A549 (cell line): ENCODE measurements at regions not wholly inside any gene's neighbourhood (a gene's known extent, or its start where the extent isn't known, plus 50 kb on each side); places are given as distances from the start of the nearest gene placed in this dataset.

Source experiments
- CBX2 ChIP-seq: fragments of 200-600 bp; sonication (generic); IDR thresholded peaks from 2 replicates; pipeline ENCODE4 v1.6.1; 2016; ENCODE audit warnings: low read depth, mild to moderate bottlenecking, borderline replicate concordance
- CEBPB ChIP-seq, 2 experiments: fragments of >200 bp in 1 of 2; sonication (Bioruptor Twin) in 1 of 2; formaldehyde crosslinking in 1 of 2; IDR thresholded peaks; 2 replicates each; pipeline ENCODE4 v1.6.1; 2012 to 2016
- CHD2 ChIP-seq: fragments of 150-350 bp; IDR thresholded peaks from 2 replicates; pipeline ENCODE4 v1.6.1; 2014; ENCODE audit warnings: low read length; ENCODE audit not compliant: partially characterized antibody
- KDM1A ChIP-seq: fragments of 200-600 bp; sonication (generic); IDR thresholded peaks from 2 replicates; pipeline ENCODE4 v1.6.1; 2016; ENCODE audit warnings: low read depth, mild to moderate bottlenecking
- MYC ChIP-seq: IDR thresholded peaks from 2 replicates; pipeline ENCODE4 v1.6.1; 2012; ENCODE audit warnings: mild to moderate bottlenecking, inconsistent platforms, low read length, improper control_type of control experiment, borderline replicate concordance
- NFE2L2 ChIP-seq: fragments of 150-350 bp; conservative IDR thresholded peaks from 2 replicates; pipeline ENCODE4 v1.6.1; 2014; ENCODE audit warnings: low read length
- PHF8 ChIP-seq: fragments of 200-600 bp; sonication (generic); IDR thresholded peaks from 2 replicates; pipeline ENCODE4 v1.6.1; 2016; ENCODE audit warnings: low read depth, mild to moderate bottlenecking, antibody characterized with exemption, moderate library complexity, borderline replicate concordance
- POLR2A ChIP-seq: IDR thresholded peaks from 2 replicates; pipeline ENCODE4 v1.6.1; 2012; ENCODE audit warnings: mild to moderate bottlenecking, low read length
- RAD21 ChIP-seq, 2 experiments: fragments of >200 bp in 1 of 2; sonication (Bioruptor Twin) in 1 of 2; formaldehyde crosslinking in 1 of 2; IDR thresholded peaks in 1 of 2; conservative IDR thresholded peaks in 1 of 2; 2 replicates in 1 of 2; 3 replicates in 1 of 2; pipeline ENCODE4 v1.6.1; 2012 to 2018; ENCODE audit warnings: inconsistent platforms in 1 of 2
- REST ChIP-seq: fragments of 200-600 bp; sonication (generic); IDR thresholded peaks from 2 replicates; pipeline ENCODE4 v1.6.1; 2016; ENCODE audit warnings: antibody characterized with exemption, mild to moderate bottlenecking, moderate library complexity
- SMC3 ChIP-seq: fragments of >200 bp; sonication (Bioruptor Twin); formaldehyde crosslinking; IDR thresholded peaks from 3 replicates; pipeline ENCODE4 v1.6.1; 2018; ENCODE audit warnings: inconsistent platforms
- TF ChIP-seq, protein P1 (sequence below): fragments of >200 bp; sonication (Bioruptor Twin); formaldehyde crosslinking; IDR thresholded peaks from 3 replicates; pipeline ENCODE4 v1.5.1; 2016
- TF ChIP-seq, protein P2 (sequence below): IDR thresholded peaks from 2 replicates; pipeline ENCODE4 v1.6.1; 2012

DNA sequence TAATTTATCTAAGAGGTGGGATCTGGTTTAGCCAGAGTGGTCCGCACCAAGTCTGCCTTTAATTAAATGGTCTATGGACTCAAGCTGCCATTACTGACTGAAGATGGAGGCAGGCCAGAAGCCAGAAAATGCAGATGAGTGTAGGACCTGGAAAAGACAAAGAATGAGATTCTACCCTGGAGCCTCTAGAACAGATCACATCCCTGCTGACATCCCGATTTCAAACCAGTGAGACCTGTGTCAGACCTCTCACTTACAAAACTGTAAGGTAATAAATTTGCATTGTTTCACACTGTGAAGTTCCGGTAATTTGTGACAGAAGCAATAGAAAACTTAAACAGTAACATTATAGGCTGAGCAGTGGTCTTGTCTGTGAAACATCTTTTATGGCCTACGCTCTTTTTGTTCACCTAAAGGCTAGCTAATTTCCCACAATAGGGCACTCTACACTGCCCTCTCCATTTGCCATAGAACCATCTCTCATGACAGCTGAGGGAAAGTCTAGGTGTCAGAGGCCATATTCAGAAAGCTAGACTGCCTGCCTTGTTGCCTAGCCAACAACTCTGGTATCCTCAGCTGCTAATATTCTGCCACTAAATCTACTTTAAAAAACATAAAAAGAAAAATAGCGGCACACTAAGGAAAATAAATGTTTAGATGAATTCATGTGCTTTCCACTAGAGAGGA lies 1396.2 kb upstream of the PIK3C3 start:
- TF ChIP-seq, protein P1, sequence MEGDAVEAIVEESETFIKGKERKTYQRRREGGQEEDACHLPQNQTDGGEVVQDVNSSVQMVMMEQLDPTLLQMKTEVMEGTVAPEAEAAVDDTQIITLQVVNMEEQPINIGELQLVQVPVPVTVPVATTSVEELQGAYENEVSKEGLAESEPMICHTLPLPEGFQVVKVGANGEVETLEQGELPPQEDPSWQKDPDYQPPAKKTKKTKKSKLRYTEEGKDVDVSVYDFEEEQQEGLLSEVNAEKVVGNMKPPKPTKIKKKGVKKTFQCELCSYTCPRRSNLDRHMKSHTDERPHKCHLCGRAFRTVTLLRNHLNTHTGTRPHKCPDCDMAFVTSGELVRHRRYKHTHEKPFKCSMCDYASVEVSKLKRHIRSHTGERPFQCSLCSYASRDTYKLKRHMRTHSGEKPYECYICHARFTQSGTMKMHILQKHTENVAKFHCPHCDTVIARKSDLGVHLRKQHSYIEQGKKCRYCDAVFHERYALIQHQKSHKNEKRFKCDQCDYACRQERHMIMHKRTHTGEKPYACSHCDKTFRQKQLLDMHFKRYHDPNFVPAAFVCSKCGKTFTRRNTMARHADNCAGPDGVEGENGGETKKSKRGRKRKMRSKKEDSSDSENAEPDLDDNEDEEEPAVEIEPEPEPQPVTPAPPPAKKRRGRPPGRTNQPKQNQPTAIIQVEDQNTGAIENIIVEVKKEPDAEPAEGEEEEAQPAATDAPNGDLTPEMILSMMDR: no peak
- TF ChIP-seq SMC3: no peak
- no peak for TF ChIP-seq POLR2A
- TF ChIP-seq MYC: no peak
- no peak for TF ChIP-seq CEBPB (IDR thresholded peaks at IDR 0.05)
- TF ChIP-seq RAD21 (conservative IDR thresholded peaks at IDR 0.05 in 1 of 2, IDR thresholded peaks at IDR 0.05 in 1 of 2): no peak
- TF ChIP-seq, protein P2, sequence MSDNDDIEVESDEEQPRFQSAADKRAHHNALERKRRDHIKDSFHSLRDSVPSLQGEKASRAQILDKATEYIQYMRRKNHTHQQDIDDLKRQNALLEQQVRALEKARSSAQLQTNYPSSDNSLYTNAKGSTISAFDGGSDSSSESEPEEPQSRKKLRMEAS: no peak
- TF ChIP-seq REST: no peak
- TF ChIP-seq NFE2L2: no peak
- no peak for TF ChIP-seq PHF8
- no peak for TF ChIP-seq CBX2
- no peak for TF ChIP-seq CHD2
- TF ChIP-seq KDM1A: no peak
